Ovary (tissue), 7 donors: ENCODE measurements at regions not wholly inside any gene's neighbourhood (a gene's known extent, or its start where the extent isn't known, plus 50 kb on each side); places are given as distances from the start of the nearest gene placed in this dataset.
"Not testable (repeated sequence)": the region's sequence is repeated elsewhere in the genome, so short reads cannot be mapped to it uniquely, and the experiment has no call there.

ENCODE experiments used
- DNase-seq, 5 donors: peaks; one replicate each; pipeline ENCODE4 v3.0.0-alpha.2; 2019 to 2020
- H3K27ac ChIP-seq, 2 donors: fragments of 200-600 bp; one replicate each; pipeline versions ENCODE4 v1.5.1 to v1.8.0; 2019 to 2022
- H3K27me3 ChIP-seq: fragments of 200-600 bp; one replicate; pipeline ENCODE4 v1.8.0; 2022
- H3K36me3 ChIP-seq: fragments of 200-600 bp; sonication (generic); one replicate; pipeline ENCODE4 v1.5.1; 2019
- H3K4me1 ChIP-seq: one replicate; pipeline ENCODE4 v1.8.1; 2013; ENCODE audit warnings: mild to moderate bottlenecking, moderate library complexity; ENCODE audit not compliant: insufficient read depth
- H3K4me3 ChIP-seq: fragments of 200-600 bp; sonication (generic); one replicate; pipeline ENCODE4 v1.5.1; 2017
- H3K9me3 ChIP-seq, 2 donors: fragments of 200-600 bp in 1 of 2; sonication (generic) in 1 of 2; one replicate each; pipeline versions ENCODE4 v1.5.1 to v1.8.1; 2013 to 2019; ENCODE audit warnings: mild to moderate bottlenecking in 1 of 2, moderate library complexity in 1 of 2
- EP300 ChIP-seq: sonication (generic); formaldehyde crosslinking; IDR thresholded peaks from one replicate; pipeline ENCODE4 v1.6.1; 2017; ENCODE audit warnings: antibody characterized with exemption
- POLR2A ChIP-seq: fragments of 450-650 bp; IDR thresholded peaks from one replicate; pipeline ENCODE4 v1.6.1; 2017; ENCODE audit warnings: antibody characterized with exemption, mild to moderate bottlenecking, moderate library complexity
- WGBS, 3 donors: extraction: QIAGEN DNeasy Blood & Tissue Kit in 1 of 3; methylation state at CpG; one replicate each; pipeline versions ENCODE4 v1.1.5 to v1.1.7; 2013 to 2017; 5-methylcytosine and 5-hydroxymethylcytosine counted together
- intact Hi-C, 4 donors: fragments of 100-400 bp; cut with DNase I; formaldehyde crosslinking; loops; one replicate each; pipeline versions ENCODE4 v1.11.0 to v1.15.1; 2022 to 2023
- TF ChIP-seq, protein P1 (sequence below), 3 donors: fragments of 450-650 bp in 2 of 3; fragments of 200-600 bp in 1 of 3; IDR thresholded peaks; one replicate each; pipeline versions ENCODE4 v1.5.1 to v1.8.0; 2016 to 2022; ENCODE audit warnings: antibody characterized with exemption in 3 of 3, mild to moderate bottlenecking in 1 of 3
- donor health status: DM: no; HTN: no; CAD: no; lungs with moderate emphysema.
- donor health status: DM: no; HTN: no; CAD: no.
- donor health status: Bipolar disorder and iron deficiency.
- donor health status: DM: no; HTN: no; CAD: no.
- donor health status: DM: yes; HTN: yes; CAD: no.

DNA sequence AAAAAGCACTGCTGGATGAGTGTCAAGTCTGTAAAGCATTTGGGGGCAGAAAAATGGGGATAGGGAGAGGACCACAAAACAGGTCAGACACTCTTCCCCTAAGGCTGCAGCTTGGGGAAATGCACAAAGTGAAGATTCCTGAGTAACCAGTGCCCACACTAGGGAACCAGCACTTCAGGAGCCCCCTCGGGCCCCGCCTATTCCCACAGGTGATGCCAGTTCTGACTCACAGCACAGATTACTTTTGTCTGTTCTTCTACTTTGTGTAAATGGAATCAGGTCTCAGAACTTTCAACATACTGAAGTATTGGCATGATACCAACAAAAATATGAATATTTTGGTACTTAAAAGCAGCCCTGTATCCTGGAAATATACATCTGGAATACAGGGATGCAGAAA, 112.5 kb downstream of the ADRA2C start:
- no peak for DNase-seq
- WGBS, 3 donors = 79 to 86% (median 85%) methylated on average over 2 of the region's 2 CpGs
- Histone ChIP-seq H3K27me3 (no peaks in the 10 kb centered on the region), H3K27ac (no peak overlapping the region), H3K4me1 (no peaks in the 10 kb centered on the region), H3K4me3 (no peak overlapping the region), H3K36me3 (no peaks in the 10 kb centered on the region), H3K9me3 (peaks cover 0 to 7% of the 10 kb centered on the region in 2 donors)
- TF ChIP-seq, protein P1, sequence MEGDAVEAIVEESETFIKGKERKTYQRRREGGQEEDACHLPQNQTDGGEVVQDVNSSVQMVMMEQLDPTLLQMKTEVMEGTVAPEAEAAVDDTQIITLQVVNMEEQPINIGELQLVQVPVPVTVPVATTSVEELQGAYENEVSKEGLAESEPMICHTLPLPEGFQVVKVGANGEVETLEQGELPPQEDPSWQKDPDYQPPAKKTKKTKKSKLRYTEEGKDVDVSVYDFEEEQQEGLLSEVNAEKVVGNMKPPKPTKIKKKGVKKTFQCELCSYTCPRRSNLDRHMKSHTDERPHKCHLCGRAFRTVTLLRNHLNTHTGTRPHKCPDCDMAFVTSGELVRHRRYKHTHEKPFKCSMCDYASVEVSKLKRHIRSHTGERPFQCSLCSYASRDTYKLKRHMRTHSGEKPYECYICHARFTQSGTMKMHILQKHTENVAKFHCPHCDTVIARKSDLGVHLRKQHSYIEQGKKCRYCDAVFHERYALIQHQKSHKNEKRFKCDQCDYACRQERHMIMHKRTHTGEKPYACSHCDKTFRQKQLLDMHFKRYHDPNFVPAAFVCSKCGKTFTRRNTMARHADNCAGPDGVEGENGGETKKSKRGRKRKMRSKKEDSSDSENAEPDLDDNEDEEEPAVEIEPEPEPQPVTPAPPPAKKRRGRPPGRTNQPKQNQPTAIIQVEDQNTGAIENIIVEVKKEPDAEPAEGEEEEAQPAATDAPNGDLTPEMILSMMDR (IDR thresholded peaks at IDR 0.05) = no peak
- TF ChIP-seq POLR2A = no peak
- no peak for TF ChIP-seq EP300
- intact Hi-C loops = no loop called here

GRCh38 chr4:3879681-3880614, 113.8 kb downstream of the ADRA2C start:
- intact Hi-C loops = no loop called here
- Histone ChIP-seq H3K27ac (no peak overlapping the region), H3K27me3 (no peaks in the 10 kb centered on the region), H3K4me1 (no peaks in the 10 kb centered on the region), H3K9me3 (peaks cover 0 to 7% of the 10 kb centered on the region in 2 donors), H3K36me3 (no peaks in the 10 kb centered on the region), H3K4me3 (no peak overlapping the region)
- peak in 1 of 5 donors; percentile 27 for DNase-seq
- no peak for TF ChIP-seq POLR2A
- TF ChIP-seq, protein P1 (IDR thresholded peaks at IDR 0.05) = no peak
- TF ChIP-seq EP300 = no peak
- 4 to 15% (median 11%) methylated on average over 41 to 46 of the region's 46 CpGs for WGBS, 3 donors

DNA sequence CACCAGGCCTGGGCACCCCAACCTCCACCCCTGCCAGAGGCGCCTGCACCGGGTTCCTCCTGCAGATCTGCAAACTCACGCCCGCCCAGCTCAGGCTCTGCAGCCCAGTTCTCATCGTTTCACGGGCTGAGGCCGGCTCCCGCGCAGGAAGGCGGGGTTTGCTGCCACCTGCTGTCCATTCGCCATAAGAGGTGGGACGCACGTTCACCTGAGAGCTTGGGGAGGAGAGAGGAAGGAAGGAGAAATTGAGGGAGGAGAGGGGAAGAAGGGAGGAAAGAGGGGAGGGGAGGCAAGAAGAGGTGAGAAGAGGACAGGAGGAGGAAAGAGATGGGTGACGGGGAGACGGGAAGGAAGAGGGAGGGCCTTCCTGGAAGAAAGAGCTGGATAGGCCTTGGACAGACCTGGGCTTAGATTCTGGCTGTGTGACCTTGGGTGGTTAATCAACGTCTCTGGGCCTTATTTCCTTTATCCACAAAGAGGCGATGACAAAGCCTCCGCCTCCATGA, 114.5 kb downstream of the ADRA2C start:
- H3K36me3 ChIP-seq = no peaks in the 10 kb centered on the region
- 4 to 7% (median 5%) methylated on average over 18 of the region's 18 CpGs for WGBS, 3 donors
- peak; percentile 25 to 82 (median 46) for DNase-seq
- peaks cover 0 to 7% of the 10 kb centered on the region in 2 donors for H3K9me3 ChIP-seq
- no peaks in the 10 kb centered on the region for H3K4me1 ChIP-seq
- intact Hi-C loops = no loop called here
- TF ChIP-seq POLR2A = no peak
- no peak for TF ChIP-seq EP300
- TF ChIP-seq, protein P1 (IDR thresholded peaks at IDR 0.05) = peak in 1 of 3 donors; percentile 42
- H3K27ac ChIP-seq = no peak overlapping the region
- no peaks in the 10 kb centered on the region for H3K27me3 ChIP-seq
- no peak overlapping the region for H3K4me3 ChIP-seq

DNA sequence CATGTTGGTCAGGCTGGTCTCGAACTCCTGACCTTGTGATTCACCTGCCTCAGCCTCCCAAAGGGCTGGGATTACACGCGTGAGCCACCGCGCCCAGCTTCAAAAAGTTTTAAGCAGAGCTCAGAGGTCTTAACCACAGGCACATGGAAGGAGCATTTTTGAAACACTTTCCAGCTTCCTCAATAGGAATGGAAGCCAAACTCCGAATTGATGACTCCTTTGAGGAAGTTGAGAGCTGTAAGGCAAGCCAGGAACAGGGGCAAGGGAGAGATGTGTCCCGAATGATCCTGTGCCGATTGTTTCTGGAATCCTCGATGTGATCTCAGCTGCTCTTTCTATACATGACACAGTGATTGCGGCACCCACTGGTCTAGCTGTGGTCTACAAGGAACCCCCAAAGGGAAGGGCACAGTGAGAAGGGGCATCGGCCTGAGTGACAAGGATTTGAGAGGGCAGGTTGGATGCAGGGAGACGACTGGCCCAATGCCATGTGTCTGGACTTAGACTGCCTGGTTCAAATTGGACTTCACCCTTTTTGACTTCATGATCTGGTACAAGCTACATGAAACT, 116.2 kb downstream of the ADRA2C start:
- H3K4me3 ChIP-seq, H3K4me1 ChIP-seq, intact Hi-C loops, H3K36me3 ChIP-seq, H3K27me3 ChIP-seq, H3K9me3 ChIP-seq, H3K27ac ChIP-seq: not testable (repeated sequence)
- peak in 1 of 5 donors; percentile 10 for DNase-seq
- WGBS, 3 donors = 65 to 67% (median 66%) methylated on average over 12 of the region's 12 CpGs

DNA sequence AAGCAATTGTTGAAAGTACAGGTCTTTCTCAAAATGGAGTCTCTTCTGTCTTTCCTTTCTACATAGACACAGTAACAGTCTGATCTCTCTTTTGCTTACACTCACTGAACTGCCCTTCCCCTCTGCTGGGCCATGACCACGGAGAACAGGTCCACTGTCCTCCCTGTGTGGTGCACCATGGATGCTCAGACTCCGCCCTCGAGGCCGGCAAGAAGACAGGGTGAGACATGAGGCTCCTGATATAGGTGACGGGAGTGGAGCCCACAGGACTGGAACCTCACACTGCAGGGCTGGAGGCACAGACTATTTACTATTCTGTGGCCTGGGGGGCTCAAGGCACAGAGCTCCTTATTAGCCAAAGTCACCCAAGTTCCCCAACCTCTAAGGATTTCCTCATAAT, 118.1 kb downstream of the ADRA2C start:
- H3K27me3 ChIP-seq, intact Hi-C loops, H3K4me1 ChIP-seq: not testable (repeated sequence)

GRCh38 chr4:3893590-3893989, 127.4 kb downstream of the ADRA2C start:
- DNase-seq, H3K36me3 ChIP-seq, H3K9me3 ChIP-seq, H3K4me3 ChIP-seq, H3K27me3 ChIP-seq, H3K4me1 ChIP-seq, intact Hi-C loops, H3K27ac ChIP-seq: not testable (repeated sequence)
- 28 to 31% (median 29%) methylated on average over 7 to 8 of the region's 8 CpGs for WGBS, 3 donors

More for the DNA sequence above, 118.1 kb downstream of the ADRA2C start:
- DNase-seq, H3K27ac ChIP-seq, H3K4me3 ChIP-seq, H3K36me3 ChIP-seq, H3K9me3 ChIP-seq: not testable (repeated sequence)
- 54 to 62% (median 62%) methylated on average over 5 of the region's 5 CpGs for WGBS, 3 donors

DNA sequence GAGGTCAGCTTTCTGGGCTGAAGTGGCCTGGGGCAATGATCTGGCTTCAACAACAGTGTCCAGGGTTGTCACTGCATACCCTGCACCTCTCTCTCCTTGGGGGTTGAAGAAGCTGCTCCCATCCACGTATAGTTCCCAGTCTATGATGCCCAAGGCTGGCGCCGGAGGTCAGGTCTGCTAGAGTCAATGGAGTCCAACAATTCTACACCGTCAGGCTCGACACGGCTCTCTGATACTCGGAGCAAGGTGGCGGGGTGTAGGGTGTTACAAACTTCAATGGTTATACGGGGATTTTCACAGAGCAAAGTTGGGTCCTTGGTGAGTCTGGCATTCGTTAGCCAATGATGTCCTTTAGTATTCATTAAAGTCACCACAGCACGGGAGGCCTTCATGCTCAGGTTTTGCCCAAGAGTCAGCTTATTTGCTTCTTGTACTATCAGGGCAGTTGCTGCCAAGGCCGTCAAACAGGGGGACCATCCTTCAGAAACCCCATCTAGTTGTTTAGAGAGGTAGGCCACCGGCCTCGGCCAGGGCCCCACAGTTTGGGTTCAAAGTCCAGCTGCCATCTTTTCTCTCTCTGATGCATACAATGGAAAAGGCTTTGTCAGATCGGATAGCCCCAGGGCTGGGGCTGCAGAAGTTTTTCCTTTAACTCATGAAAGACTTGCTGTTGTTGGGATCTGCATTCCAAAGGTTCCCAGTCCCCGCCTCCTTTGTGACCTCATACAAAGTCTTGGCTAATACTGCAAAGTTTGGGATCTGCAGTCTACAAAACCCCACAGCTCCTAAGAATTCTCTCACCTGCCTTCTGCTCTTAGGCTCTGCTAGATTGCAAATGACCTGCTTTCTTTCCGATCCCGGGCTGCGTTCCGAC, 128.1 kb downstream of the ADRA2C start:
- H3K4me1 ChIP-seq, H3K27me3 ChIP-seq, DNase-seq, H3K27ac ChIP-seq, H3K9me3 ChIP-seq, H3K4me3 ChIP-seq, H3K36me3 ChIP-seq, intact Hi-C loops: not testable (repeated sequence)
- 84 to 92% (median 88%) methylated on average over 20 of the region's 20 CpGs for WGBS, 3 donors
